Activated CD8-positive, alpha-beta T cell treated with anti-CD3 and anti-CD28 coated beads for 36 hours (primary cell): ENCODE measurements at regions not wholly inside any gene's neighbourhood (a gene's known extent, or its start where the extent isn't known, plus 50 kb on each side); places are given as distances from the start of the nearest gene placed in this dataset.

Source experiments
- ATAC-seq: fragments of 200-7000 bp; cut with Tn5 transposase; one replicate; pipeline ENCODE4 v1.10.0; 2021; ENCODE audit warnings: mild to moderate bottlenecking, moderate library complexity
- CTCF ChIA-PET: fragments of 350-600 bp; sonication (Branson Sonifier 250); formaldehyde crosslinking; loops from one replicate; lab custom pipeline; 2021; ENCODE audit warnings: antibody characterized with exemption; lab: Charles Lee
- POLR2A ChIA-PET: fragments of 350-600 bp; sonication (Branson Sonifier 250); formaldehyde crosslinking; loops from one replicate; lab custom pipeline; 2021; ENCODE audit warnings: antibody characterized with exemption; lab: Charles Lee
- DNase-seq: peaks from one replicate; pipeline ENCODE4 v3.0.0-alpha.2; 2020
- H3K27ac Mint-ChIP-seq: one replicate; pipeline ENCODE4 v1.8.0; 2021; ENCODE audit warnings: mild to moderate bottlenecking, mixed read lengths
- H3K27me3 Mint-ChIP-seq: one replicate; pipeline ENCODE4 v1.8.0; 2021; ENCODE audit warnings: mixed read lengths
- H3K36me3 Mint-ChIP-seq: one replicate; pipeline ENCODE4 v1.8.0; 2021; ENCODE audit warnings: low read depth, mixed read lengths
- H3K4me1 Mint-ChIP-seq: one replicate; pipeline ENCODE4 v1.8.0; 2021; ENCODE audit warnings: low read depth, mixed read lengths
- H3K4me3 Mint-ChIP-seq: one replicate; pipeline ENCODE4 v1.8.0; 2021; ENCODE audit warnings: mild to moderate bottlenecking, moderate library complexity, mixed read lengths
- H3K9me3 Mint-ChIP-seq: one replicate; pipeline ENCODE4 v1.8.0; 2021; ENCODE audit warnings: mixed read lengths
- CTCF ChIP-seq: fragments of 200-600 bp; IDR thresholded peaks from one replicate; pipeline ENCODE4 v1.8.0; 2022; ENCODE audit warnings: antibody characterized with exemption, mild to moderate bottlenecking
- intact Hi-C: fragments of 100-400 bp; cut with micrococcal nuclease; formaldehyde crosslinking; loops from one replicate; pipeline ENCODE4 v1.10.0; 2022

DNA sequence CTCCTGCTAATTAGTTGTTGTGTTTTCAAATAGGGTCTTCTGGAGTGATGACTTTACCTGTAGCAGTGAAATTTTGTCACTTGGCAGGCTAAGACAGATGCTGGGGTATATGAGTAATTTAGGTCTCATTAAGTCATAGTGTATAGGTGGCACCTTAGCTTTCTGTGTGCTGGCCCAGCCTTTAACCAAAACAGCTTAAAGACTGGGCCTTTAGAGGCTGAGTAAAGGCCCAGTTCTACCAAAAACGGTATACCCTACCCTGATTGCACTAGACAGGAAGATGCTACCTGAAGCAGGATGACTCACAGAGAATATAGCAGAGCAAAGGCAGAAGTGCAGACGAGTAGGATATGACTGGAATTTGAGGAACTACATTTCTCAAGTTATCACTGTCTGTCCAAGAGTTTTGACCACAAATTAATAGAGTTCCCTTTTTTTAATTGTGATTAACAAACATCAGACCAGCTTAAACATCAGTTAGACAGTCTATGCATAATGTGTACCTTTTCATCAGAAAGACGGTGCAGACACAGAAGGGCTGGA is 337.9 kb upstream of the SALL3 start:
- peak; percentile 7 for ATAC-seq
- no peaks in the 10 kb centered on the region for H3K36me3 Mint-ChIP-seq
- CTCF ChIA-PET: no interaction called here

GRCh38 chr18:78642296-78642951 is 337.2 kb upstream of the SALL3 start:
- CTCF ChIA-PET: no interaction called here
- DNase-seq (no peak), ATAC-seq (peak; percentile 30)
- Mint-ChIP-seq H3K27me3 (no peaks in the 10 kb centered on the region), H3K4me1 (peaks cover 10% of the 10 kb centered on the region), H3K36me3 (no peaks in the 10 kb centered on the region), H3K4me3 (no peak overlapping the region), H3K27ac (no peak overlapping the region), H3K9me3 (no peaks in the 10 kb centered on the region)
- POLR2A ChIA-PET: no interaction called here
- intact Hi-C loops: no loop called here
- no peak for TF ChIP-seq CTCF

More for the DNA sequence above, 337.9 kb upstream of the SALL3 start:
- Mint-ChIP-seq H3K4me3 (no peak overlapping the region), H3K9me3 (peaks cover under 1% of the 10 kb centered on the region), H3K27me3 (no peaks in the 10 kb centered on the region), H3K4me1 (peaks cover 10% of the 10 kb centered on the region), H3K27ac (no peak overlapping the region)
- POLR2A ChIA-PET: no interaction called here
- TF ChIP-seq CTCF: no peak
- intact Hi-C loops: no loop called here
- DNase-seq: no peak

DNA sequence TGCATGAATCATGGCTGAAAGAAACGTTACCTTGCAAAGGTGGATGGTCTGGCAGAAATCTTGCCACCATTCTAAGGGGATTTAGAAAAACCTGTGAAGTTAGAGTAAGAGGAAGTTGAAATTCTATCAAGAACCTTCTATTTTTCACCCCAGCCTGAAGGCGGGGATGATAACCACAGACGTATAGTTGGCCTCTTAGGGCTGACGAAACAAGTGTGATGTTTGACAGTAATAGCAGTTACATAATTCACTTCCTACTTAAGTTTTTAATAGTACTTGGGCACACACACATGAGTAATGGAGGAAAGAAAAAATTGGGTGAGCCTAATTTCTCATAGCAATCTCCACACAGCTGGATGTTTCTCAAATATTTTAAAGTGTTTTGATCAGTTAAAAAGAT is 336.6 kb upstream of the SALL3 start:
- peak; percentile 13 for DNase-seq
- intact Hi-C loops: no loop called here
- ChIA-PET CTCF (no interaction called here), POLR2A (no interaction called here)
- H3K4me3 Mint-ChIP-seq: no peak overlapping the region
- peak; percentile 53 for ATAC-seq
- H3K27ac Mint-ChIP-seq: no peak overlapping the region
- TF ChIP-seq CTCF: no peak
- H3K36me3 Mint-ChIP-seq: no peaks in the 10 kb centered on the region
- no peaks in the 10 kb centered on the region for H3K9me3 Mint-ChIP-seq
- H3K27me3 Mint-ChIP-seq: no peaks in the 10 kb centered on the region
- H3K4me1 Mint-ChIP-seq: peaks cover 10% of the 10 kb centered on the region

GRCh38 chr18:78643981-78644380 is 335.6 kb upstream of the SALL3 start:
- CTCF ChIA-PET: no interaction called here
- no peak for TF ChIP-seq CTCF
- Mint-ChIP-seq H3K9me3 (no peaks in the 10 kb centered on the region), H3K4me3 (no peak overlapping the region), H3K4me1 (peaks cover 10% of the 10 kb centered on the region), H3K27me3 (no peaks in the 10 kb centered on the region), H3K36me3 (no peaks in the 10 kb centered on the region), H3K27ac (no peak overlapping the region)
- no peak for ATAC-seq
- no peak for DNase-seq
- POLR2A ChIA-PET: no interaction called here
- intact Hi-C loops: no loop called here

DNA sequence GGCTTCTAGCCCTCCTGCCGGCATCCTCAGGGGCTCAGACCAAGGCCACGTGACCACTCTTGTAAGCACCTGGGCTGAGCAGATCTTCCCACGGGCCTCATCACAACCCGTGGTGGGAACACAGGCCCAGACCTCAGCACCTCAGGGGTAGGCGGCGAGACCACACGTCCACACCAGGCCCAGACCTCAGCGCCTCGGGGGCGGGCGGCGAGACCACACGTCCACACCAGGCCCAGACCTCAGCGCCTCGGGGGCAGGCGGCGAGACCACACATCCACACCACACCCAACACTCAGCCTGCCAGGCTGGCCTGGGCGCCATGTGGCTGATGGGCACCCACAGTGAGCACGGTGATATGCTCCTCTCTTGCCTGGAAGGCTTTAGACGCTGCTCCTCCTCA is 334.4 kb upstream of the SALL3 start:
- ChIA-PET CTCF (no interaction called here), POLR2A (no interaction called here)
- Mint-ChIP-seq H3K27me3 (no peaks in the 10 kb centered on the region), H3K27ac (no peak overlapping the region), H3K4me1 (peaks cover 10% of the 10 kb centered on the region), H3K36me3 (no peaks in the 10 kb centered on the region), H3K4me3 (no peak overlapping the region), H3K9me3 (no peaks in the 10 kb centered on the region)
- ATAC-seq (no peak), DNase-seq (no peak)
- no peak for TF ChIP-seq CTCF
- intact Hi-C loops: no loop called here
